MM.1S (cell line): ENCODE measurements at regions not wholly inside any gene's neighbourhood (a gene's known extent, or its start where the extent isn't known, plus 50 kb on each side); places are given as distances from the start of the nearest gene placed in this dataset.

Experiments
- DNase-seq: peaks from one replicate; pipeline ENCODE4 v3.0.0-alpha.2; 2015
- H2AFZ ChIP-seq: fragments of 300-600 bp; sonication (generic); 2 replicates; pipeline ENCODE4 v1.6.0; 2016; ENCODE audit warnings: antibody characterized with exemption, low read length
- H3F3A ChIP-seq: fragments of 300-600 bp; sonication (generic); 2 replicates; pipeline ENCODE4 v1.6.1; 2016; ENCODE audit warnings: mild to moderate bottlenecking, antibody characterized with exemption, low read length, moderate library complexity, mixed read lengths; ENCODE audit not compliant: insufficient read depth
- H3K27ac ChIP-seq: fragments of 300-600 bp; sonication (generic); 2 replicates; pipeline ENCODE4 v1.5.1; 2016; ENCODE audit warnings: mild to moderate bottlenecking, low read length
- H3K27me3 ChIP-seq: fragments of 300-600 bp; sonication (generic); replicated peaks from 2 replicates; pipeline ENCODE4 v1.6.0; 2016; ENCODE audit warnings: low read length; ENCODE audit not compliant: insufficient read depth
- H3K36me3 ChIP-seq: fragments of 300-600 bp; sonication (generic); replicated peaks from 2 replicates; pipeline ENCODE4 v1.6.1; 2016; ENCODE audit warnings: mild to moderate bottlenecking, low read length, mixed read lengths; ENCODE audit not compliant: insufficient read depth
- H3K4me1 ChIP-seq: fragments of 300-600 bp; sonication (generic); 2 replicates; pipeline ENCODE4 v1.6.1; 2016; ENCODE audit warnings: low read length, mixed read lengths
- H3K4me2 ChIP-seq: fragments of 300-600 bp; sonication (generic); 2 replicates; pipeline ENCODE4 v1.6.0; 2016; ENCODE audit warnings: low read depth, low read length
- H3K4me3 ChIP-seq: fragments of 300-600 bp; sonication (generic); 2 replicates; pipeline ENCODE4 v1.5.1; 2016; ENCODE audit warnings: low read length, mixed read lengths
- H3K79me2 ChIP-seq: fragments of 300-600 bp; sonication (generic); 2 replicates; pipeline ENCODE4 v1.6.1; 2016; ENCODE audit warnings: mixed run types, low read length, mixed read lengths
- H3K9ac ChIP-seq: fragments of 300-600 bp; sonication (generic); 2 replicates; pipeline ENCODE4 v1.6.1; 2016; ENCODE audit warnings: low read length, mixed read lengths
- H3K9me2 ChIP-seq: fragments of 300-600 bp; sonication (generic); replicated peaks from 2 replicates; pipeline ENCODE4 v1.6.1; 2016; ENCODE audit warnings: mild to moderate bottlenecking, low read length, mixed read lengths; ENCODE audit not compliant: insufficient read depth
- H3K9me3 ChIP-seq: fragments of 300-600 bp; sonication (generic); replicated peaks from 2 replicates; pipeline ENCODE4 v1.6.1; 2016; ENCODE audit warnings: mild to moderate bottlenecking, low read length, mixed read lengths; ENCODE audit not compliant: insufficient read depth
- H4K20me1 ChIP-seq: fragments of 300-600 bp; sonication (generic); 2 replicates; pipeline ENCODE4 v1.6.1; 2016; ENCODE audit warnings: mild to moderate bottlenecking, low read length, moderate library complexity, mixed read lengths; ENCODE audit not compliant: insufficient read depth
- EZH2 ChIP-seq: fragments of 300-600 bp; sonication (generic); optimal IDR thresholded peaks from 2 replicates; pipeline ENCODE3; 2017; ENCODE audit warnings: low read depth, mild to moderate bottlenecking, antibody characterized with exemption, low read length, mixed read lengths
- EZH2phosphoT487 ChIP-seq: fragments of 300-600 bp; sonication (generic); IDR thresholded peaks from 2 replicates; pipeline ENCODE4 v1.6.1; 2018; ENCODE audit warnings: antibody characterized with exemption, low read length
- TF ChIP-seq, protein P1 (sequence below): fragments of 300-600 bp; sonication (generic); IDR thresholded peaks from 2 replicates; pipeline ENCODE4 v1.5.1; 2016; ENCODE audit warnings: antibody characterized with exemption, low read length, mixed read lengths

GRCh38 chr4:42716996-42717395, 60.1 kb upstream of the ATP8A1 start:
- no peak overlapping the region for H2AFZ ChIP-seq
- no peaks in the 10 kb centered on the region for H3K36me3 ChIP-seq
- H3K27ac ChIP-seq, result no peak overlapping the region
- TF ChIP-seq, protein P1, sequence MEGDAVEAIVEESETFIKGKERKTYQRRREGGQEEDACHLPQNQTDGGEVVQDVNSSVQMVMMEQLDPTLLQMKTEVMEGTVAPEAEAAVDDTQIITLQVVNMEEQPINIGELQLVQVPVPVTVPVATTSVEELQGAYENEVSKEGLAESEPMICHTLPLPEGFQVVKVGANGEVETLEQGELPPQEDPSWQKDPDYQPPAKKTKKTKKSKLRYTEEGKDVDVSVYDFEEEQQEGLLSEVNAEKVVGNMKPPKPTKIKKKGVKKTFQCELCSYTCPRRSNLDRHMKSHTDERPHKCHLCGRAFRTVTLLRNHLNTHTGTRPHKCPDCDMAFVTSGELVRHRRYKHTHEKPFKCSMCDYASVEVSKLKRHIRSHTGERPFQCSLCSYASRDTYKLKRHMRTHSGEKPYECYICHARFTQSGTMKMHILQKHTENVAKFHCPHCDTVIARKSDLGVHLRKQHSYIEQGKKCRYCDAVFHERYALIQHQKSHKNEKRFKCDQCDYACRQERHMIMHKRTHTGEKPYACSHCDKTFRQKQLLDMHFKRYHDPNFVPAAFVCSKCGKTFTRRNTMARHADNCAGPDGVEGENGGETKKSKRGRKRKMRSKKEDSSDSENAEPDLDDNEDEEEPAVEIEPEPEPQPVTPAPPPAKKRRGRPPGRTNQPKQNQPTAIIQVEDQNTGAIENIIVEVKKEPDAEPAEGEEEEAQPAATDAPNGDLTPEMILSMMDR, result no peak
- TF ChIP-seq EZH2phosphoT487, result no peak
- TF ChIP-seq EZH2, result no peak
- H3K79me2 ChIP-seq, result no peaks in the 10 kb centered on the region
- H3F3A ChIP-seq, result no peaks in the 10 kb centered on the region
- no peaks in the 10 kb centered on the region for H4K20me1 ChIP-seq
- no peaks in the 10 kb centered on the region for H3K27me3 ChIP-seq
- H3K9me3 ChIP-seq, result no peaks in the 10 kb centered on the region
- no peak overlapping the region for H3K9ac ChIP-seq
- H3K4me2 ChIP-seq, result no peak overlapping the region
- H3K4me3 ChIP-seq, result no peak overlapping the region
- H3K9me2 ChIP-seq, result no peaks in the 10 kb centered on the region
- H3K4me1 ChIP-seq, result peaks cover 5% of the 10 kb centered on the region; the same call in 1 of the 2 replicates
- no peak for DNase-seq

- no peak overlapping the region for H2AFZ ChIP-seq
- H3K4me2 ChIP-seq, result no peak overlapping the region
Observed at GRCh38 chr4:42715807-42716482, 59.0 kb upstream of the ATP8A1 start.

GRCh38 chr4:42713391-42713790, 56.5 kb upstream of the ATP8A1 start:
- Histone ChIP-seq H3K9me2 (no peaks in the 10 kb centered on the region), H3K4me1 (peaks cover 22% of the 10 kb centered on the region), H3K4me2 (no peak overlapping the region), H3K79me2 (no peaks in the 10 kb centered on the region), H2AFZ (no peak overlapping the region), H4K20me1 (no peaks in the 10 kb centered on the region), H3K9me3 (no peaks in the 10 kb centered on the region), H3K4me3 (no peak overlapping the region), H3K27ac (no peak overlapping the region), H3F3A (peaks cover 6% of the 10 kb centered on the region; the same call in 1 of the 2 replicates), H3K9ac (no peak overlapping the region), H3K27me3 (no peaks in the 10 kb centered on the region), H3K36me3 (no peaks in the 10 kb centered on the region)
- TF ChIP-seq, protein P1, result no peak
- TF ChIP-seq EZH2phosphoT487, result no peak
- no peak for TF ChIP-seq EZH2
- no peak for DNase-seq

More at GRCh38 chr4:42715807-42716482, 59.0 kb upstream of the ATP8A1 start:
- Histone ChIP-seq H3F3A (no peaks in the 10 kb centered on the region), H3K9me2 (no peaks in the 10 kb centered on the region), H3K9ac (no peak overlapping the region), H3K27ac (no peak overlapping the region), H3K9me3 (no peaks in the 10 kb centered on the region), H4K20me1 (no peaks in the 10 kb centered on the region), H3K4me3 (no peak overlapping the region), H3K27me3 (no peaks in the 10 kb centered on the region), H3K36me3 (no peaks in the 10 kb centered on the region), H3K4me1 (peaks cover 5% of the 10 kb centered on the region; the same call in 1 of the 2 replicates), H3K79me2 (no peaks in the 10 kb centered on the region)
- TF ChIP-seq EZH2phosphoT487 (no peak), EZH2 (no peak)
- TF ChIP-seq, protein P1, result no peak
- no peak for DNase-seq
